IMR-90 (cell line): ENCODE measurements at regions not wholly inside any gene's neighbourhood (a gene's known extent, or its start where the extent isn't known, plus 50 kb on each side); places are given as distances from the start of the nearest gene placed in this dataset.

Experiments
- ATAC-seq: fragments of 200-7000 bp; cut with Tn5 transposase; 2 replicates; pipeline ENCODE4 v1.9.1; 2020; ENCODE audit warnings: low read depth, mild to moderate bottlenecking, moderate library complexity
- BruUV-seq: library from RNA; stranded (reverse); fragments of 400-500 nt; replicated peaks from 2 replicates; lab custom pipeline; 2021; lab: Mats Ljungman, UMichigan
- CTCF ChIA-PET: fragments of 300-600 bp; formaldehyde crosslinking; extraction: SDS; loops from one replicate; lab custom pipeline; 2021; ENCODE audit warnings: antibody characterized with exemption; lab: Yijun Ruan, JAX
- POLR2A ChIA-PET: fragments of 300-600 bp; sonication (Branson Sonifier 250); formaldehyde crosslinking; loops from one replicate; lab custom pipeline; 2022; ENCODE audit warnings: antibody characterized with exemption; ENCODE audit not compliant: unreplicated experiment; lab: Charles Lee
- DNase-seq: peaks from one replicate; pipeline ENCODE4 v3.0.0; 2013
- H2AFZ ChIP-seq: replicated peaks from 2 replicates; pipeline ENCODE3; 2013; ENCODE audit warnings: low read length, mild to moderate bottlenecking; ENCODE audit not compliant: poor library complexity
- H2AK5ac ChIP-seq: 2 replicates; pipeline ENCODE4 v1.6.1; 2013; ENCODE audit warnings: low read depth, low read length, inconsistent platforms
- H2AK9ac ChIP-seq: replicated peaks from 2 replicates; pipeline ENCODE3; 2013; ENCODE audit warnings: mild to moderate bottlenecking, low read depth, low read length, moderate library complexity; ENCODE audit not compliant: poor library complexity
- H2BK120ac ChIP-seq: 2 replicates; pipeline ENCODE4 v1.6.1; 2013; ENCODE audit warnings: low read depth, low read length, inconsistent platforms
- H2BK15ac ChIP-seq: 3 replicates; pipeline ENCODE4 v1.6.1; 2013; ENCODE audit warnings: low read depth, low read length, inconsistent platforms
- H2BK20ac ChIP-seq: 2 replicates; pipeline ENCODE4 v1.6.1; 2013; ENCODE audit warnings: low read depth, mild to moderate bottlenecking, inconsistent platforms, low read length, moderate library complexity
- H2BK5ac ChIP-seq: 2 replicates; pipeline ENCODE4 v1.6.1; 2013; ENCODE audit warnings: mild to moderate bottlenecking, low read depth, low read length, inconsistent platforms; ENCODE audit not compliant: poor library complexity, severe bottlenecking
- H3K14ac ChIP-seq: replicated peaks from 2 replicates; pipeline ENCODE4 v1.6.1; 2013; ENCODE audit warnings: low read depth, low read length, inconsistent platforms
- H3K18ac ChIP-seq: 2 replicates; pipeline ENCODE4 v1.6.1; 2013; ENCODE audit warnings: low read depth, low read length, control low read depth
- H3K23ac ChIP-seq: 2 replicates; pipeline ENCODE4 v1.6.1; 2013; ENCODE audit warnings: low read depth, low read length, inconsistent platforms
- H3K27ac ChIP-seq: 2 replicates; pipeline ENCODE4 v1.5.1; 2013; ENCODE audit warnings: mild to moderate bottlenecking, control low read depth, low read length; ENCODE audit not compliant: insufficient read depth
- H3K27me3 ChIP-seq: 2 replicates; pipeline ENCODE4 v1.6.1; 2013; ENCODE audit warnings: low read length; ENCODE audit not compliant: control insufficient read depth, insufficient read depth
- H3K36me3 ChIP-seq: 2 replicates; pipeline ENCODE4 v1.6.1; 2013; ENCODE audit warnings: low read length, mixed read lengths; ENCODE audit not compliant: control insufficient read depth, insufficient read depth
- H3K4ac ChIP-seq: 2 replicates; pipeline ENCODE4 v1.6.1; 2013; ENCODE audit warnings: low read depth, low read length, inconsistent platforms
- H3K4me1 ChIP-seq: 2 replicates; pipeline ENCODE4 v1.6.1; 2013; ENCODE audit warnings: low read length, mixed read lengths; ENCODE audit not compliant: control insufficient read depth, insufficient read depth
- H3K4me2 ChIP-seq: 2 replicates; pipeline ENCODE4 v1.6.1; 2013; ENCODE audit warnings: low read depth, mild to moderate bottlenecking, control low read depth, low read length, moderate library complexity
- H3K4me3 ChIP-seq: 2 replicates; pipeline ENCODE4 v1.5.1; 2013; ENCODE audit warnings: low read depth, mild to moderate bottlenecking, control low read depth, low read length, moderate library complexity; ENCODE audit not compliant: insufficient read depth
- H3K56ac ChIP-seq: 2 replicates; pipeline ENCODE4 v1.6.1; 2013; ENCODE audit warnings: low read length, inconsistent platforms; ENCODE audit not compliant: insufficient read depth; ENCODE audit errors: extremely low read depth
- H3K79me1 ChIP-seq, 2 experiments: 2 replicates each; pipeline ENCODE4 v1.6.1; 2013; ENCODE audit warnings: low read length in 2 of 2, inconsistent platforms in 1 of 2, low read depth in 1 of 2
- H3K9ac ChIP-seq: 2 replicates; pipeline ENCODE4 v1.6.1; 2013; ENCODE audit warnings: low read depth, low read length, control low read depth
- H3K9me1 ChIP-seq: 2 replicates; pipeline ENCODE4 v1.6.1; 2013; ENCODE audit warnings: low read length, inconsistent platforms; ENCODE audit not compliant: insufficient read depth
- H3K9me3 ChIP-seq: 2 replicates; pipeline ENCODE4 v1.6.1; 2013; ENCODE audit warnings: low read length; ENCODE audit not compliant: control insufficient read depth, insufficient read depth
- H4K20me1 ChIP-seq: 2 replicates; pipeline ENCODE4 v1.6.1; 2013; ENCODE audit warnings: low read length, inconsistent platforms; ENCODE audit not compliant: insufficient read depth
- H4K5ac ChIP-seq: 2 replicates; pipeline ENCODE4 v1.6.1; 2013; ENCODE audit warnings: mild to moderate bottlenecking, low read depth, low read length, control low read depth
- H4K8ac ChIP-seq, 2 experiments: 2 replicates each; pipeline ENCODE4 v1.6.1; 2013; ENCODE audit warnings: low read depth in 2 of 2, low read length in 2 of 2, control low read depth in 1 of 2, inconsistent platforms in 1 of 2
- H4K91ac ChIP-seq: 2 replicates; pipeline ENCODE4 v1.6.1; 2013; ENCODE audit warnings: low read depth, low read length, inconsistent platforms; ENCODE audit not compliant: insufficient read depth
- BHLHE40 ChIP-seq: fragments of 150-350 bp; IDR thresholded peaks from 2 replicates; pipeline ENCODE4 v1.6.1; 2016; ENCODE audit warnings: mild to moderate bottlenecking, low read depth, low read length
- CEBPB ChIP-seq: IDR thresholded peaks from 2 replicates; pipeline ENCODE4 v1.6.1; 2012; ENCODE audit warnings: low read depth, low read length, improper control_type of control experiment
- CHD1 ChIP-seq: IDR thresholded peaks from 2 replicates; pipeline ENCODE4 v1.6.1; 2012; ENCODE audit warnings: low read depth, low read length, improper control_type of control experiment
- CTCF ChIP-seq: conservative IDR thresholded peaks from 2 replicates; pipeline ENCODE4 v1.5.1; 2012; ENCODE audit warnings: mild to moderate bottlenecking, low read depth, low read length, improper control_type of control experiment
- ELK1 ChIP-seq: fragments of 150-350 bp; IDR thresholded peaks from 2 replicates; pipeline ENCODE4 v1.6.1; 2016; ENCODE audit warnings: low read depth, mild to moderate bottlenecking, low read length, moderate library complexity, borderline replicate concordance
- FOS ChIP-seq: fragments of 150-350 bp; IDR thresholded peaks from 2 replicates; pipeline ENCODE4 v1.6.1; 2016; ENCODE audit warnings: low read depth, low read length
- MAFK ChIP-seq: IDR thresholded peaks from 2 replicates; pipeline ENCODE4 v1.6.1; 2012; ENCODE audit warnings: low read depth, low read length, improper control_type of control experiment
- MAZ ChIP-seq: IDR thresholded peaks from 2 replicates; pipeline ENCODE4 v1.6.1; 2012; ENCODE audit warnings: low read depth, mild to moderate bottlenecking, low read length, improper control_type of control experiment, moderate library complexity, borderline replicate concordance
- MXI1 ChIP-seq: IDR thresholded peaks from 2 replicates; pipeline ENCODE4 v1.6.1; 2012; ENCODE audit warnings: low read depth, mild to moderate bottlenecking, low read length, moderate library complexity, borderline replicate concordance
- NFE2L2 ChIP-seq: fragments of 150-350 bp; IDR thresholded peaks from 2 replicates; pipeline ENCODE4 v1.6.1; 2016; ENCODE audit warnings: low read depth, mild to moderate bottlenecking, low read length
- POLR2A ChIP-seq: IDR thresholded peaks from 2 replicates; pipeline ENCODE4 v1.6.1; 2012; ENCODE audit warnings: mild to moderate bottlenecking, low read depth, low read length
- RAD21 ChIP-seq: IDR thresholded peaks from 2 replicates; pipeline ENCODE4 v1.6.1; 2012; ENCODE audit warnings: low read length, improper control_type of control experiment
- RCOR1 ChIP-seq: IDR thresholded peaks from 2 replicates; pipeline ENCODE4 v1.6.1; 2012; ENCODE audit warnings: mild to moderate bottlenecking, low read length, improper control_type of control experiment; ENCODE audit not compliant: insufficient replicate concordance
- RFX5 ChIP-seq: IDR thresholded peaks from 2 replicates; pipeline ENCODE4 v1.8.0; 2012; ENCODE audit warnings: low read depth, mild to moderate bottlenecking, low read length, moderate library complexity
- SMC3 ChIP-seq: fragments of 150-350 bp; IDR thresholded peaks from 2 replicates; pipeline ENCODE4 v1.6.1; 2016; ENCODE audit warnings: low read depth, mild to moderate bottlenecking, antibody characterized with exemption, low read length, moderate library complexity
- USF2 ChIP-seq: fragments of 150-350 bp; IDR thresholded peaks from 2 replicates; pipeline ENCODE4 v1.6.1; 2017; ENCODE audit warnings: mild to moderate bottlenecking, antibody characterized with exemption, low read length, low read depth
- dilution Hi-C: fragments of 300-500 bp; cut with HindIII; formaldehyde crosslinking; loops from one replicate; pipeline ENCODE4 v1.14.3; 2018; ENCODE audit warnings: low sequenced_read_pairs; ENCODE audit not compliant: unreplicated experiment
- in situ Hi-C: fragments of 300-500 bp; cut with MboI; formaldehyde crosslinking; loops from 3 replicates; pipeline ENCODE4 v1.14.3; 2019; ENCODE audit warnings: low sequenced_read_pairs, inconsistent platforms, mixed read lengths
- intact Hi-C: fragments of 100-400 bp; cut with micrococcal nuclease; formaldehyde crosslinking; loops from 2 replicates; pipeline ENCODE4 v1.10.0; 2022

- Histone ChIP-seq H4K5ac (no peak overlapping the region), H3K27ac (no peak overlapping the region), H3K27me3 (no peaks in the 10 kb centered on the region), H3K9ac (no peak overlapping the region), H3K14ac (no peak overlapping the region), H3K56ac (no peak overlapping the region), H2BK5ac (no peak overlapping the region), H3K4me2 (no peak overlapping the region), H3K18ac (no peak overlapping the region), H4K91ac (no peak overlapping the region), H2AFZ (no peak overlapping the region), H2BK20ac (no peak overlapping the region), H3K4ac (no peak overlapping the region), H3K4me1 (no peaks in the 10 kb centered on the region), H4K8ac (no peak overlapping the region), H3K79me1 (no peaks in the 10 kb centered on the region), H2AK9ac (no peak overlapping the region), H3K9me1 (no peaks in the 10 kb centered on the region), H3K23ac (no peak overlapping the region), H2BK120ac (no peak overlapping the region), H2BK15ac (no peak overlapping the region), H3K9me3 (no peaks in the 10 kb centered on the region), H3K4me3 (no peak overlapping the region), H2AK5ac (no peak overlapping the region), H4K20me1 (no peaks in the 10 kb centered on the region), H3K36me3 (no peaks in the 10 kb centered on the region)
- intact Hi-C loops = no loop called here
- ChIA-PET CTCF (no interaction called here), POLR2A (no interaction called here)
- BruUV-seq = no TSS peak
- DNase-seq (no peak), ATAC-seq (no peak)
- in situ Hi-C loops = no loop called here
- no peak for TF ChIP-seq USF2
- no peak for TF ChIP-seq RAD21
- no peak for TF ChIP-seq SMC3
- TF ChIP-seq RFX5 = no peak
- TF ChIP-seq BHLHE40 = no peak
- no peak for TF ChIP-seq ELK1
- no peak for TF ChIP-seq NFE2L2
- no peak for TF ChIP-seq RCOR1
- no peak for TF ChIP-seq MXI1
- no peak for TF ChIP-seq FOS
- TF ChIP-seq CTCF = no peak
- no peak for TF ChIP-seq MAZ
- TF ChIP-seq POLR2A = no peak
- no peak for TF ChIP-seq CHD1
- no peak for TF ChIP-seq CEBPB
- no peak for TF ChIP-seq MAFK
- dilution Hi-C loops = no loop called here
These were observed 99.8 kb upstream of the FBXO11 start for GRCh38 chr2:48006094-48006493.
